A673 (cell line): ENCODE measurements at regions not wholly inside any gene's neighbourhood (a gene's known extent, or its start where the extent isn't known, plus 50 kb on each side); places are given as distances from the start of the nearest gene placed in this dataset.

Experiments used
- EZH2 ChIP-seq: fragments of 200-600 bp; sonication (generic); IDR thresholded peaks from 2 replicates; pipeline ENCODE4 v1.6.1; 2017; ENCODE audit warnings: borderline replicate concordance, low read depth, mild to moderate bottlenecking, mixed read lengths, antibody characterized with exemption, low read length; ENCODE audit not compliant: poor library complexity, severe bottlenecking
- TF ChIP-seq, protein P1 (sequence below): fragments of 300-800, 200-600 bp; sonication (generic); conservative IDR thresholded peaks from 2 replicates; pipeline ENCODE4 v1.5.1; 2017; ENCODE audit warnings: low read depth, mild to moderate bottlenecking, antibody characterized with exemption, low read length, moderate library complexity, mixed read lengths

DNA sequence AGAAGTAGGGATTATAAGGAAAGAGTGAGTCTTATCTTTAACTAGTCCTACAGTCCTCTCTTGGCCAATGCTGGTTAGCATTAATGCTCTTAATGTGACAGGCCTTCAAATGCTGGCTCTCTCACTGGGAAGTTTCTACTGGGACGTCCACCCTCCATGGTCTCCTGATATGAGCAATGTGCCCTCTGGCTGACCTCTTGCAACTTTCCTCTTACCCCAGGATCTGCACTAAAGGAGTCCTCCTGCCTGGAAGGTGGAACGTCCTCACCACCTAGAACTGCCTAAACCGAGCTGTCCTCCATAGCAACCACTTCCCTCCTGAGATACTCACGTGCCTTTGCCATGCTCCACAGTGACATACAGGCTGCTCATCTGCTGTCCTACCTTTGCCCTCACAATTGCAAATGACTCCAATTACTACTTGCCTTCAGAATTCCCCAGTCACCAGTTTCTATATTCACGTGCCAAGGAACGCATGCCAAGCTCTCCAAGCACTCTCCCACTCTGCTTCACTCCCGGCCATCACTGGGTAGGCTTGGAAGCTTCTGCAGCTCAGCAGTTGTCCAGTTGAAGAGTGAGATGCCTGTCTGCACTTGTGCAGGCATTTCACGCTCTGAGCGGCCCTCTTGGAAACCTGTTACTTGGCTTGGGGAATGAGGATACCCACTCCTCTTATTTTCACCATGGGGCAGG lies 404.7 kb downstream of the RRAGC start:
- TF ChIP-seq, protein P1, sequence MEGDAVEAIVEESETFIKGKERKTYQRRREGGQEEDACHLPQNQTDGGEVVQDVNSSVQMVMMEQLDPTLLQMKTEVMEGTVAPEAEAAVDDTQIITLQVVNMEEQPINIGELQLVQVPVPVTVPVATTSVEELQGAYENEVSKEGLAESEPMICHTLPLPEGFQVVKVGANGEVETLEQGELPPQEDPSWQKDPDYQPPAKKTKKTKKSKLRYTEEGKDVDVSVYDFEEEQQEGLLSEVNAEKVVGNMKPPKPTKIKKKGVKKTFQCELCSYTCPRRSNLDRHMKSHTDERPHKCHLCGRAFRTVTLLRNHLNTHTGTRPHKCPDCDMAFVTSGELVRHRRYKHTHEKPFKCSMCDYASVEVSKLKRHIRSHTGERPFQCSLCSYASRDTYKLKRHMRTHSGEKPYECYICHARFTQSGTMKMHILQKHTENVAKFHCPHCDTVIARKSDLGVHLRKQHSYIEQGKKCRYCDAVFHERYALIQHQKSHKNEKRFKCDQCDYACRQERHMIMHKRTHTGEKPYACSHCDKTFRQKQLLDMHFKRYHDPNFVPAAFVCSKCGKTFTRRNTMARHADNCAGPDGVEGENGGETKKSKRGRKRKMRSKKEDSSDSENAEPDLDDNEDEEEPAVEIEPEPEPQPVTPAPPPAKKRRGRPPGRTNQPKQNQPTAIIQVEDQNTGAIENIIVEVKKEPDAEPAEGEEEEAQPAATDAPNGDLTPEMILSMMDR: no peak
- no peak for TF ChIP-seq EZH2
